T-cell (primary cell): ENCODE measurements at regions not wholly inside any gene's neighbourhood (a gene's known extent, or its start where the extent isn't known, plus 50 kb on each side); places are given as distances from the start of the nearest gene placed in this dataset.

ENCODE experiments used
- ATAC-seq, 4 experiments: fragments of 200-7000 bp in 3 of 4; fragments of 150-1000 bp in 1 of 4; cut with Tn5 transposase; replicated peaks in 1 of 4; 1 replicate in 3 of 4; 2 replicates in 1 of 4; pipeline ENCODE4 v1.10.0; 2021; ENCODE audit warnings: moderate library complexity in 3 of 4, mild to moderate bottlenecking in 2 of 4, moderate number of reproducible peaks in 1 of 4
- CTCF ChIA-PET, 2 donors: fragments of 300-600 bp; sonication (Branson Sonifier 250); formaldehyde crosslinking; loops; one replicate each; lab custom pipeline; 2022; ENCODE audit warnings: antibody characterized with exemption in 2 of 2; lab: Charles Lee
- POLR2A ChIA-PET, 2 donors: fragments of 300-600 bp; sonication (Branson Sonifier 250); formaldehyde crosslinking; loops; one replicate each; lab custom pipeline; 2022; ENCODE audit warnings: antibody characterized with exemption in 2 of 2; lab: Charles Lee
- DNase-seq, 35 experiments: peaks; one replicate each; pipeline versions ENCODE4 v3.0.0 to v3.0.0-alpha.2; 2013 to 2023
- H3K27ac ChIP-seq: one replicate; pipeline ENCODE4 v1.5.1; 2013; ENCODE audit warnings: low read length
- H3K27me3 ChIP-seq, 2 experiments: replicated peaks in 1 of 2; 1 replicate in 1 of 2; 2 replicates in 1 of 2; pipeline versions ENCODE4 v1.6.1 to v1.7.0; 2013; ENCODE audit warnings: low read length in 1 of 2, mixed read lengths in 1 of 2; ENCODE audit not compliant: control insufficient read depth in 2 of 2, insufficient read depth in 2 of 2; ENCODE audit errors: extremely low read depth in 1 of 2
- H3K36me3 ChIP-seq, 2 donors: 1 replicate in 1 of 2; 2 replicates in 1 of 2; pipeline versions ENCODE4 v1.6.1 to v1.7.0; 2013; ENCODE audit warnings: low read length in 1 of 2; ENCODE audit not compliant: control insufficient read depth in 2 of 2, insufficient read depth in 1 of 2; ENCODE audit errors: extremely low read depth in 1 of 2
- H3K4me1 ChIP-seq, 2 experiments: 1 replicate in 1 of 2; 2 replicates in 1 of 2; pipeline versions ENCODE4 v1.6.1 to v1.7.0; 2013; ENCODE audit warnings: low read length in 2 of 2, mixed read lengths in 1 of 2; ENCODE audit not compliant: insufficient read depth in 2 of 2, control insufficient read depth in 1 of 2; ENCODE audit errors: extremely low read depth in 1 of 2
- H3K4me3 ChIP-seq, 2 donors: 1 replicate in 1 of 2; 2 replicates in 1 of 2; pipeline versions ENCODE4 v1.5.1 to v1.7.0; 2013; ENCODE audit warnings: mild to moderate bottlenecking in 2 of 2, low read length in 1 of 2, moderate library complexity in 1 of 2; ENCODE audit not compliant: control insufficient read depth in 1 of 2; ENCODE audit errors: extremely low read depth in 1 of 2
- H3K9me3 ChIP-seq: 2 replicates; pipeline ENCODE4 v1.7.0; 2013
- H3K27ac Mint-ChIP-seq, 2 donors: one replicate each; pipeline ENCODE4 v1.8.0; 2020 to 2021; ENCODE audit warnings: mild to moderate bottlenecking in 2 of 2, mixed read lengths in 2 of 2
- H3K27me3 Mint-ChIP-seq, 2 donors: one replicate each; pipeline ENCODE4 v1.8.0; 2021 to 2022; ENCODE audit warnings: mixed read lengths in 2 of 2
- H3K36me3 Mint-ChIP-seq: one replicate; pipeline ENCODE4 v1.8.0; 2021; ENCODE audit warnings: mixed read lengths
- H3K4me1 Mint-ChIP-seq, 3 donors: one replicate each; pipeline ENCODE4 v1.8.0; 2020 to 2022; ENCODE audit warnings: mixed read lengths in 3 of 3, mild to moderate bottlenecking in 1 of 3
- H3K4me3 Mint-ChIP-seq, 3 donors: one replicate each; pipeline ENCODE4 v1.8.0; 2020 to 2022; ENCODE audit warnings: mild to moderate bottlenecking in 3 of 3, mixed read lengths in 3 of 3, moderate library complexity in 3 of 3
- H3K9me3 Mint-ChIP-seq, 3 donors: one replicate each; pipeline ENCODE4 v1.8.0; 2020 to 2022; ENCODE audit warnings: mixed read lengths in 3 of 3
- WGBS: methylation state at CpG from one replicate; pipeline ENCODE4 v1.1.5; 2013; ENCODE audit warnings: missing lambda C conversion rate; ENCODE audit not compliant: insufficient coverage; 5-methylcytosine and 5-hydroxymethylcytosine counted together

DNA sequence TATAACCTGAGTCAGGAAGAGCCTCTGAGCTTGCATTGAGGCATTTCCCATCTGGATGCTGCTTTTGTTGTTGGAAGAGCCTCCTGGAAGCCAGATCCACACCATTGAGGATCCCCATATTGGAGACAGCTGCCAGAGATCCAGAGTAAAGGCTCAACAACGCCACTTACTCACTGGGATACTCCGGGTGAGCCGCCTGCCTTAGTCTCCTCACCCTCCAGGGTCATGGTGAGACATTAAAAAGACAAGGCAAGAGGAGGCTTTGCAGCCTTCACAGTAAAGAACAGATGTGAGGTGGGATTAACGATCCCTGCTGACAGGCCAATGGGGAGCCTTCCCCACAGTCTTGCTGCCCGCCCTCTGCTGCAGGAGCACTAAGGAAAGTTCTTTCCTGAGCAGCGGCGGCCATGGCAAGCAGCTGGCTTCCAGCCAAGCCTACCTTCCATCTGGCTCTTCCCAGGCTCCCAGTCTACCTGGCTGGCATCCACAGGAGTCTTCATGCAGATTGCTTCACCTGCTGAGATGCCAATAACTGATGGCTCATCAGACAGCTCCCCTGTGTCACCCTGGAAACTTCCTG, 198.5 kb downstream of the CYLD start:
- Histone ChIP-seq H3K36me3 (no peaks in the 10 kb centered on the region), H3K4me1 (no peaks in the 10 kb centered on the region), H3K27ac (no peak overlapping the region), H3K9me3 (no peaks in the 10 kb centered on the region), H3K27me3 (peaks cover 0 to 7% of the 10 kb centered on the region in 2 experiments), H3K4me3 (no peak overlapping the region)
- no peaks in the 10 kb centered on the region for H3K9me3 Mint-ChIP-seq
- no peaks in the 10 kb centered on the region for H3K36me3 Mint-ChIP-seq
- DNase-seq (no peak), ATAC-seq (no peak)
- ChIA-PET CTCF (no interaction called here), POLR2A (no interaction called here)
- peaks cover 13 to 22% of the 10 kb centered on the region in 2 donors for H3K27me3 Mint-ChIP-seq
- H3K4me1 Mint-ChIP-seq: no peaks in the 10 kb centered on the region
- H3K27ac Mint-ChIP-seq: no peak overlapping the region
- H3K4me3 Mint-ChIP-seq: no peak overlapping the region
- whole genome bisulfite sequencing: 61% methylated on average over 5 of the region's 7 CpGs

DNA sequence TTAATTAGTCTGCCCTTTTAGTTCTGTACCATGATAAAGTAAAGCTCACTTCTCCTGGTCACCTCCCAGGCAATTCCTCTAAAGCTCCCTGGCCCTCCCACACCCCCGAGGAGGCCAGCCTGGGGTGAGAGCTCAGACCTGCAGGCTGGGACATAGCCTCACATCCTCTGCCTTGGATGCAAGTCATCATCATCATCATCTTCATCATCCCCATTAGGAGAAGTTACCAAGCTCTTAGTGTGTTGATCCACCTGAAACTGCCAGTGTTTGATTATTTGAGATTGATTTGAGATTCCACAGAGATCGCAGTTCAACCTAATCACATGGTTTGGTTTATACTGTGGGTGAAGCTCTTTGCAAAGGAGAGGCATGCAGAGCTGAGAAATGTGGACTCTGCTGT, 197.5 kb downstream of the CYLD start:
- H3K36me3 Mint-ChIP-seq: no peaks in the 10 kb centered on the region
- Histone ChIP-seq H3K36me3 (no peaks in the 10 kb centered on the region), H3K27ac (no peak overlapping the region), H3K27me3 (peaks cover 0 to 7% of the 10 kb centered on the region in 2 experiments), H3K4me1 (no peaks in the 10 kb centered on the region), H3K4me3 (no peak overlapping the region), H3K9me3 (no peaks in the 10 kb centered on the region)
- no peak overlapping the region for H3K27ac Mint-ChIP-seq
- ChIA-PET CTCF (no interaction called here), POLR2A (no interaction called here)
- H3K4me3 Mint-ChIP-seq: no peak overlapping the region
- DNase-seq: no peak
- H3K4me1 Mint-ChIP-seq: no peaks in the 10 kb centered on the region
- no peak for ATAC-seq
- 100% methylated on average over 1 of the region's 2 CpGs for WGBS
- H3K9me3 Mint-ChIP-seq: no peaks in the 10 kb centered on the region
- peaks cover 17 to 21% of the 10 kb centered on the region in 2 donors for H3K27me3 Mint-ChIP-seq

DNA sequence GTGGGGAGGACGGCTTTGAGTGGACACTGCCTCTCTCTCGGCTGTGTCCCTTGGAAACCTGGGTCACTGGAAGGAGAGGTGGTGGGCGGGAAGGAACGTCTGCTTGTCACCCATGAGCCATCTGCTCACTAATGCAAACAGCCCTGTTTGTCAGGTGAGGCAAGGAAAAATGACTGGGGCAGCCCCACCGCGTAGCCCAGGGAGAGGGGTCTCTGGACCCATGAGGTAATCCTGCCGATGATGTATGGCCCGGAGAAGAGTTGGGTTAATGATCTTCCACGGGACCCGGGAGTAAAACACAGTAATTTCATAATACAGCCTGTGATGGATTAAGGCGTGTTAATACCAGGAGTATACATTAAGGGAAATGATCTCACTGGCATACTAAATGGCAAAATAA, 197.0 kb downstream of the CYLD start:
- POLR2A ChIA-PET: no interaction called here
- H3K27me3 Mint-ChIP-seq: peaks cover 17% of the 10 kb centered on the region in 2 donors

DNA sequence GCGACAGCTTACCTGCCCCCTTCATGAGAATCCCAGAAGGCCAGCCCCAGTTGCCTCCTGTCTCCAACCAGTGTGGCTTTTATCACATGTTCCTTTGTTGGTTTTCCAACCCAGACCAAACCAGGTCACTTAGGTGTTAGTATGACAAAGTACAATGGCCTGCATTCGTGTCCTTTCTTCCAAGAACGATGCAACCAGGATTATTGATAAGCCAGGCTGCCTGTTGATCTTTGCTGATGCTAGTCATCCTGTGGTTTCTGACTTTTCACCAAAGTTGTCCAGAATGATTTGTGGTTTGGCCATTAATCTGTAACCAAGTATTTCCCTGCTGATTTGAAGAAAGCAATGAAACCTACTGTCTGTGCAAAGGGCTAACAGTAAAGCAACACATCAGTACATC, 191.4 kb downstream of the CYLD start:
- H3K36me3 ChIP-seq: no peaks in the 10 kb centered on the region
- H3K27me3 ChIP-seq: peaks cover 0 to 13% of the 10 kb centered on the region in 2 experiments
- no peaks in the 10 kb centered on the region for H3K4me1 Mint-ChIP-seq
- no peaks in the 10 kb centered on the region for H3K9me3 Mint-ChIP-seq
- H3K27ac ChIP-seq: no peak overlapping the region
- ChIA-PET CTCF (no interaction called here), POLR2A (no interaction called here)
- DNase-seq (no peak), ATAC-seq (no peak)
- 50% methylated on average over 2 of the region's 3 CpGs for WGBS
- H3K4me3 Mint-ChIP-seq: no peak overlapping the region
- H3K9me3 ChIP-seq: no peaks in the 10 kb centered on the region
- no peaks in the 10 kb centered on the region for H3K4me1 ChIP-seq
- H3K36me3 Mint-ChIP-seq: no peaks in the 10 kb centered on the region
- peaks cover 25 to 35% of the 10 kb centered on the region in 2 donors for H3K27me3 Mint-ChIP-seq
- H3K4me3 ChIP-seq: no peak overlapping the region
- no peak overlapping the region for H3K27ac Mint-ChIP-seq

More for the DNA sequence above, 197.0 kb downstream of the CYLD start:
- WGBS: 82% methylated on average over 7 of the region's 11 CpGs
- H3K36me3 ChIP-seq: no peaks in the 10 kb centered on the region
- Mint-ChIP-seq H3K4me3 (no peak overlapping the region), H3K9me3 (no peaks in the 10 kb centered on the region), H3K4me1 (no peaks in the 10 kb centered on the region), H3K36me3 (no peaks in the 10 kb centered on the region), H3K27ac (no peak overlapping the region)
- no peak for ATAC-seq
- CTCF ChIA-PET: no interaction called here
- H3K27me3 ChIP-seq: peaks cover 0 to 9% of the 10 kb centered on the region in 2 experiments
- H3K4me1 ChIP-seq: no peaks in the 10 kb centered on the region
- no peaks in the 10 kb centered on the region for H3K9me3 ChIP-seq
- H3K27ac ChIP-seq: no peak overlapping the region
- H3K4me3 ChIP-seq: no peak overlapping the region
- DNase-seq: no peak

DNA sequence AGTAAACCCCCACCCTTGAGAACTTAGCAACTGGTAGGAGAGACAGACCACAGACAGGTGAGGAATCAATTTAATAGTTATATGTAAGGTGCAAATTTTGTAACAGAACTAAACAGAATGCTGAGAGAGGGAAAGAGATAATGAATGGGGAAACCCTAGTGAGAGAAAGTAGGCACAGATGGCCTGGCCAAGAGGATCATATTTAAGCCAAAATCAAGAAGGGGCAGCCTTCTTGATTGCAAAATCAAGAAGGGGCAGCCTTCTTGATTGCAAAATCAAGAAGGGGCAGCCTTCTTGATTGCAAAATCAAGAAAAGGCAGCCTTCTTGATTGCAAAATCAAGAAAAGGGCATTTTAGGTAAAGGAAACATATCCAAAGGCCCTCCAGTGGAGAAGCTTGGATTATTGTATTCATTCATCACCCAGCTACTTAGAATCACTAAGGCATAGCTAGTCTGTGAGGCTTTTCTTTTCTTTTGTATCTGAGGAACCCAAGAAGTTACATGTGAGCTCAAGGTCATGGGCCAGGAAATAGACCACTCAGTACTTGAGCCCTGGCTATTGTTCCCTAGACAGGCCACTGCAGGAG, 190.6 kb downstream of the CYLD start:
- Histone ChIP-seq H3K27me3 (peaks cover 0 to 16% of the 10 kb centered on the region in 2 experiments), H3K36me3 (no peaks in the 10 kb centered on the region), H3K27ac (no peak overlapping the region), H3K4me3 (no peak overlapping the region), H3K9me3 (no peaks in the 10 kb centered on the region), H3K4me1 (no peaks in the 10 kb centered on the region)
- ATAC-seq (no peak), DNase-seq (no peak)
- no peaks in the 10 kb centered on the region for H3K9me3 Mint-ChIP-seq
- ChIA-PET POLR2A (no interaction called here), CTCF (no interaction called here)
- H3K36me3 Mint-ChIP-seq: no peaks in the 10 kb centered on the region
- no peaks in the 10 kb centered on the region for H3K4me1 Mint-ChIP-seq
- peaks cover 24 to 37% of the 10 kb centered on the region in 2 donors for H3K27me3 Mint-ChIP-seq
- H3K27ac Mint-ChIP-seq: no peak overlapping the region
- H3K4me3 Mint-ChIP-seq: no peak overlapping the region

DNA sequence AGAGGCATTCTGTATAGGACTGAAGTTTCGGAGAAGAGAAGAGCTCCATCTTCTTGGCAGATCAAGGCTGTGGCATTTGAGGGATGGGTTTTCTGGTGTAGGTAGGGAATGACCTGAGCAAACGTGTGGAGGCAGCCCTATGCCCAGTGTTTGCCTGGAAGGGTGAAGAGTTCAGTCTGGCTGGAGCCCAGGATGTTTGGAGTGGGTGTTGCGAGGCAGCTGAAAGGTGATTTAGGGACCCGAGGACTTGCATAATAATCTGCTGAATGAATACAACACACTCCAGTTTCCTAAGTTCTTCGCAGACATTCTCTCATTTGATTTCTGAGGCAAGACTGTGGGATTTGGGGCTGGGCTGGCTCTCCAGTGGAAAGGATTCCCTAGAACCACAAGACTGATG, 186.2 kb downstream of the CYLD start:
- Histone ChIP-seq H3K27ac (no peak overlapping the region), H3K27me3 (peaks cover 0 to 21% of the 10 kb centered on the region in 2 experiments), H3K36me3 (no peaks in the 10 kb centered on the region), H3K4me3 (no peak overlapping the region), H3K9me3 (no peaks in the 10 kb centered on the region), H3K4me1 (no peaks in the 10 kb centered on the region)
- 82% methylated on average over 2 of the region's 5 CpGs for WGBS
- no peak overlapping the region for H3K27ac Mint-ChIP-seq
- no peaks in the 10 kb centered on the region for H3K4me1 Mint-ChIP-seq
- H3K27me3 Mint-ChIP-seq: peaks cover 12 to 28% of the 10 kb centered on the region in 2 donors
- no peaks in the 10 kb centered on the region for H3K9me3 Mint-ChIP-seq
- POLR2A ChIA-PET: no interaction called here
- CTCF ChIA-PET: no interaction called here
- no peak overlapping the region for H3K4me3 Mint-ChIP-seq
- ATAC-seq (no peak), DNase-seq (no peak)
- H3K36me3 Mint-ChIP-seq: no peaks in the 10 kb centered on the region
